IPS DF 4.7 (cell line): ENCODE measurements at regions not wholly inside any gene's neighbourhood (a gene's known extent, or its start where the extent isn't known, plus 50 kb on each side); places are given as distances from the start of the nearest gene placed in this dataset.

ENCODE experiments used
- DNase-seq: peaks from one replicate; pipeline ENCODE4 v3.0.0-alpha.2; 2013; ENCODE audit warnings: low spot score; ENCODE audit errors: extremely low read depth

- no peak for DNase-seq
Observed at GRCh38 chr2:171608168-171608567, 79.1 kb upstream of the DYNC1I2 start.

DNA sequence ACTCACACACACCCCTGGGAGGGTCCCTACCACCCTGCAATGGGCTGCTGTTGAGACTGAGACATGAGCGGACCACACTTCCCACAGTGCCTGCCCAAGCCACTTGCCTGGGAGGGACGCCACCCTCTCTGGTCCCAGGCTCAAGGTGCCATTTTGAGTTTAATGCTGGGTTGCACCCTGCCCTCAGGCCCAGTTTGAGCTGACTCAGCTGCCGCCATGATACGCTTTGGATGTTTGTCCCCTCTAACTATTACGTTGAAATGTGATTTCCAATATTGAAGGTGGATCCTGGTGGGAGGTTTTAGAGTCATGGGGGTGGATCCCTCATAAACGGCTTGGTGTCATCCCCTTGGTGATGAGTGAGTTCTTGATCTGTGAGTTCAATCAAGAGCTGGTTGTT lies 76.4 kb upstream of the DYNC1I2 start:
- DNase-seq: no peak

GRCh38 chr2:171615069-171615468 lies 72.2 kb upstream of the DYNC1I2 start:
- no peak for DNase-seq

DNA sequence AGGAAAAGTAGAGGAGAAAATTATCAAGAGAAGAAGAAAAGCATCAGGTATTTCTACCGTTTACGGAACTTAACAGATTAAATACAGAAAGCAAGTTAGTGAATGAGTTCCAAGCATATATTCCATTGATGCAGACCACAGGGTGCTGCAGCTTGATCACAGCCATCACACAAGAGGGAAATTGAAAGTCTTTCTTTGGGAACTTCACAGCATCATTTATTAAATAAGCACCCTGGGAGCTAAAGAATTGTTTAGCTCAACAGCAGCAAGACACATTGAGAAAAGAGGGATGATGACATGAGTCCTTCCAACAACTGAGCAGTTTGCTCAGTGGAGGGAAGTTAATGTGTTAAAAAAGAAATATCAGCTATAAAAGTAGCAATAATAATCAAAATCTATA lies 69.3 kb upstream of the DYNC1I2 start:
- no peak for DNase-seq

- no peak for DNase-seq
Observed at GRCh38 chr2:171625006-171625405, 62.3 kb upstream of the DYNC1I2 start.

DNA sequence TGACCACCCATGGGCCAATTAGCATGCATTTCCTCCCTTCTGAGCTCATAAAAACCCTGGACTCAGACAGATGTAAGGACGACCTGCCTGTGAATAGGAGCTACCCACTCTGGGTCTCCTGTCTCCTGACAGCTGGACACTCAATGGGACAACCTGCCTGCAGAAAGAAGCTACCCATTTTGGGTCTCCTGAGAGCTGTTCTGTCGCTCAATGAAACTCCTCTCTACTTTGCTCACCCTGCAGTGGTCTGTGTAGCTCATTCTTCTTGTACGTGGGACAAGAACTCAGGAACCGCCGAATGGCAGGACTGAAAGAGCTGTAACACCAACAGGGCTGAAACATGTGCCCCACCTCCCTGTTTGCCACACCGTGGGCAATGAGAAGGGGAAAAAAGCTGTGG lies 60.3 kb upstream of the DYNC1I2 start:
- no peak for DNase-seq

DNA sequence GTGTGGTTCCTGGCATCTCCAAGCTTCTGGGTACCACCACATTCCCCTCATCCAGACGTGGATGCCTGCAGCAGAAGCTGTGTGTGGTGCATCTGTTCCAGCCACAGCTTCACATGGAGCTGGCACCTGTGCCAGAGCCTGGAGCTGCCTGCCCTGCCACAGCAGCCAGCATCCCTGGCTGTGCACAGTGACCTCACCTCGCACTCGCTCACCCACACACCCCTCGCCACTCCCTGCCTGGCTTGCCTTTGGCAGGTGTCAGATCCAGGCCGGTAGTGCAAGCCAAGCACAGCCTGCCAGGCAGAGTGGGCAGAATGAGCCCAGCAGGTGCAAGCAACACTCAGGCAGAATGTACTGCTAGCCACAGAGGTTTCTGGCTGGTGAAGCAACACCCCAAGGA lies 59.9 kb upstream of the DYNC1I2 start:
- DNase-seq: no peak

- DNase-seq: no peak
Observed at GRCh38 chr2:171629113-171629512, 58.2 kb upstream of the DYNC1I2 start.

DNA sequence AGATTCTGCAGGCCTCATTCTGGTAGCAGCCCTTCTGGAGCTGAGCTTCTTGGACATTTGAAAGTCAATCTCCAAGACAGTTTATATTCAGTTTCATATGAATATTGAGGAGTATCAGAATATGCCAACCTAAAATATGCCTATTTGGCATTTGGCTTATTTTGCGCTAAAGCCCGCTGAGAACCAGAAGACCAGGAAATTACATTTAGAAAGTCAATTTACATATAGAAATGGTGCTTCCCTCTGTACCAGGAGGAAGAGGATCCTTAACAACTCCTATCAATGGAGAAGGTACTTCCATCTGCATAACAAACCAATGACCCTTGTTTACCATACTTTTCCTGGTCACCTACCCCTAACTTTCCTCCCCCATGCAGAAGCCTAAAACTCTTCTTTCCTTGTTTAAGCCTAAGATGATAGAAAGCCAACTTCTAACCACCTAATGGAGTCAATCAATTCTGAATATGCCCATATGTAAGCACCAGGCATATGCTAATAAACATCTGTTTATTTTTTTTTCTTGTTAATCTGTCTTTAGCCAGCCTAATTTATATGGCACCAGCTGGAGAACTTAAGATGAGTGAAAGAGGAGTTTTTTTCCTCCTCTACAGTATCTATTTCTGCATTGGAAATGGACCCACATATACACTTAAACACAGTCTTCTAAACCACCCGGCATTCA lies 57.0 kb upstream of the DYNC1I2 start:
- DNase-seq: no peak

GRCh38 chr2:171630812-171631626 lies 56.2 kb upstream of the DYNC1I2 start:
- peak; percentile 7 for DNase-seq
